SH-SY5Y (cell line): ENCODE measurements at regions not wholly inside any gene's neighbourhood (a gene's known extent, or its start where the extent isn't known, plus 50 kb on each side); places are given as distances from the start of the nearest gene placed in this dataset.

Source experiments
- GATA2 ChIP-seq: IDR thresholded peaks from 2 replicates; pipeline ENCODE4 v1.6.1; 2011; ENCODE audit warnings: mild to moderate bottlenecking, low read depth, low read length
- GATA3 ChIP-seq: IDR thresholded peaks from 2 replicates; pipeline ENCODE4 v1.6.1; 2011; ENCODE audit warnings: low read depth, mild to moderate bottlenecking, low read length, moderate library complexity

GRCh38 chr18:47758000-47758399 lies 172.5 kb downstream of the SMAD2 start:
- TF ChIP-seq GATA2 (no peak), GATA3 (no peak)
